GM19351 (cell line): ENCODE measurements at regions not wholly inside any gene's neighbourhood (a gene's known extent, or its start where the extent isn't known, plus 50 kb on each side); places are given as distances from the start of the nearest gene placed in this dataset.

Experiments
- ATAC-seq: cut with Tn5 transposase; IDR thresholded peaks from one replicate; pipeline ENCODE4 v1.9.1; 2021; ENCODE audit warnings: mild to moderate bottlenecking, moderate library complexity; ENCODE audit not compliant: unreplicated experiment

DNA sequence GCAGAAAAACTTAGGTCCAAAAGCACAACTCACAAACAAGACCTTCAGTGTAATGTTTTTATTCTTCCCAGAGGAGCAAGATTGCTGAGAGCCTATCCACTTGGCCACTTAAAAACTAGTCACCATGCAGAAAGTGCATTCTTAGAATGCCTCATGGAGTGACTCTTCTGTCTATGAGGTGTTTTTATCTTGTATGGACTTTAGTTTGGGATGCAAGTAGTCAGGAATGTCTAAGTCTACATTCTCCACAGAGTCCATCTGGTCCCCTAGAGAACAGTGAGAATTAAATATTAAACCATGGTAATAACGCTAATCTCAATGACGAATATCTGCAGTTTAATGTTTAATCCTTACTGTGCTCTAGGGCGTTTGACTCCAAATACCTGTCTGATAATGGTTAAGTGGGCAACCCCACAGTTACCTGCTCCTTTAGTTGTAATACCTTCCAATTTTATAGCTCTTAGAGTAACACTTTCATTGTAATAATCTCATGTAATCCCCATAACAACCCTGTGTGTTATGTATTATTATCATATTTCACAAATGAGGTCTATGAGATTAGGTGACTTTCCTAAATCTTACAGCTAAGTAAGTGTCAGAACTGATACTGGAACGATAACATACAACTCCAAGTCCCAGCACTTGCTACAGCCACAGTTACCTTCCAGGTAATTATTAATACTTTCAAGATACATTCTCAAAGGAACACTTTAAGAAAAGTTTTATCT, 235.6 kb upstream of the JADE1 start:
- ATAC-seq = no peak

GRCh38 chr4:128572778-128573241, 236.7 kb upstream of the JADE1 start:
- no peak for ATAC-seq

DNA sequence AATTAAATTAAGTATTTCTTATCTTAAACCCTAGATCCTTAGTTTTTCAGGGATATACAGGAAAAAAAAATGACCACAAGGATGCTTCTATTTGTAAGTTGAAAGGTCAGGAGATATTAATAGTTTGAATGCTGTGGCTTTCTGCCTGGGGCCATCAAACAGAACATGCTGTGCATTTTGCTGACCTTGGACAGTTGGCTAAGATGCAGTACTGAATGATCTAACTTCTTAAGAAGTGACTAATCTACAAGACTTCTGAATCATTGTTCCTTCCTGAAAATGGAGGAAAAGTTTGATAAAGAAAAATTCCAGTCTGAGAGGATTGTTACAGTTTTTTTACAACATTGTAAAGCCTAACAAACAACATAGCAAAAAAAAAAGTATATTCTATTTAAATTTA, 237.8 kb upstream of the JADE1 start:
- ATAC-seq = no peak

GRCh38 chr4:128570387-128570975, 239.0 kb upstream of the JADE1 start:
- no peak for ATAC-seq

GRCh38 chr4:128566693-128567092, 242.8 kb upstream of the JADE1 start:
- ATAC-seq = no peak

GRCh38 chr4:128565565-128566186, 243.8 kb upstream of the JADE1 start:
- ATAC-seq = peak; percentile 53

GRCh38 chr4:128565054-128565453, 244.4 kb upstream of the JADE1 start:
- no peak for ATAC-seq

- no peak for ATAC-seq
Measured at GRCh38 chr4:128564081-128564630, 245.3 kb upstream of the JADE1 start.

- ATAC-seq = no peak
Measured at GRCh38 chr4:128560754-128561495, 248.6 kb upstream of the JADE1 start.

GRCh38 chr4:128558896-128559679, 250.4 kb upstream of the JADE1 start:
- ATAC-seq = peak; percentile 57

DNA sequence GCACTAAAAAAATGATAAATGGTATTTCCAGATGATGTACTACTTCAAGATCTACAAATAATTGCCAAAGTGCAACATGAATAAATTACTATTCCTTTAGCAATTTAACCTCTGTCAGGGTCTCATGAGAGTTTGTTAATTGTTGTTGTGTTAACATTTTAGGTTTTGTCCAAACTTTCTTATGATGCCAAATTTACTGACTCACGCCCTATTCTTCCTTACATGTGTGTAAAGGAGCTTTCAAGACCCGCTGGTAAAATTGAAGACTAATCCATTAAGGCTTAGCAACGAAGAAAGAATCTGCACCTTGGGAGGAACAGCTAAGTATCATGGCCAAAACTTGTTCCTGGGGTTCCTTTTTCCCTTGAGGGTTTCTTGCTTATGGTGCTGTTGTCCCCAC, 252.7 kb upstream of the JADE1 start:
- ATAC-seq = no peak

DNA sequence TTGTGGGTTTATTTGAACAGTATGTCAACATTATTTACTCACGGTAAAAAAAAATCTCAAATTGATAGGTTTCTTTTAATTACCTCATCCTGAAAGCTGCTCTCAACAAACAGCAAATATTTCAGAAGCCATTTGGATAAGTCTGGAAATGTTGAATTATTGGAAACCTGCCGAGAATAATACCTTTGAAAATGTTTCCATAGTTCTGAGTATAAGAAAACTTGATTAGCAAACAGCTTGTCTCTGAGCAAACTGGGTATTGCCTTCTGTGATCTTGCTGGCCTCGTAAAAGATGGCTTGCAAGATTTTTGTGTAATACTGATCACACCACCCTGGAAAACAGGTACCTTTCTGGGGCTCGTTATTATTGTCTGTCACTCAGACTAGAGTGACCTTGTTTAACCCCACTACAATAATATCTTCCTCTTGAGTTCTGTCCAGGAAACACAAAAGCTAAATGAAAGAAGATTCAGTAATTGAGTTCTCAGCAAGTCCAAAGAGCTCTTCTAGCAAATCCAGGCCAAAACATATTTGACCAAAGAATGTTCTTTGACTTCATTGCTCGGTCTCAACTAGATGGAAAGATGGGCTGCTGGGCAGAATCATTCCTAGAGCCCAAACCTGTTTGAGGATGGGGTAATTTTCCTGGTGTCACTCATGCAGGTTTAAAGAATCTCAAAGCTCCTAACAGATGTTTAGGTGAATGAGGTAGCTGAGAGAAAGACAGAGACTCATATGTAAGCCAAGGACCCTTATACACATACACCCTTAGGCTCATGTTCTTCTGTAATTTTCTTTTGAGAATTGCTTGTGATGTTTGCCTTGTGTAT, 255.6 kb upstream of the JADE1 start:
- ATAC-seq = no peak

DNA sequence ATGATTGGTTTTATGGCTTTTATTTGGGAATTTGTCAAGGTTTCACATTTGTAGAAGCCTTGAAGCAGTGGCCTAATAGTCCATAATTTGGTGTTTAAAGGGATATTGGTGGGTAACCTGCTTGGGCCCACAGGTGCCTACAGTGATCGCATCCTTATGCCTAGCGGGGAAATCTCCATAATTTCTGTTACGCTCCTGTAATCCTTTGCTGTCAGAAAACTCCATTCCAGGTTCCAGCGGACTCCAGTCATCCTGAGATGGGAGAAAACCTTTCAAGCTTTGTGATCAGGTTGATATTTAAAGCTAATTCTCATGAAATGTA, 257.0 kb upstream of the JADE1 start:
- ATAC-seq = no peak

- no peak for ATAC-seq
Measured at GRCh38 chr4:128551280-128551679, 258.2 kb upstream of the JADE1 start.

GRCh38 chr4:128550060-128550459, 259.4 kb upstream of the JADE1 start:
- peak; percentile 48 for ATAC-seq

GRCh38 chr4:128549636-128550035, 259.9 kb upstream of the JADE1 start:
- no peak for ATAC-seq

DNA sequence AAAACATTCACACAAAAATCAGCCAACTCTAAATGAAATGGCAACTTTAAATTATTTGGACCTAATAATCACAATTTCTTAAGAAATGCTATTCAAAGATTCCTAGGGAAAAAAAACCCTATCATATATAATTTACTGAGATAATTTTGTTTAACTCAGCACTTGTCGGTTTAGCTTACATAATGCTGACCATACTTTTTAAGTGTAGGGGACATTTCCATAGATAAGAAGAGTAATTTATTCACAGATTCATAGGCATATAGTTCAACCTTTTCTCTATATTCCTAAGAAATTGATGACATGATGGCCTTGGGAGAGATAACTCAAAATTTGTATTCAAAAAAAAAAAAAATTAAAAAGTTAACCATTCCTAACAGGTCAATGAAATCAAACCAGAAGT, 260.8 kb upstream of the PGRMC2 start:
- ATAC-seq = no peak

DNA sequence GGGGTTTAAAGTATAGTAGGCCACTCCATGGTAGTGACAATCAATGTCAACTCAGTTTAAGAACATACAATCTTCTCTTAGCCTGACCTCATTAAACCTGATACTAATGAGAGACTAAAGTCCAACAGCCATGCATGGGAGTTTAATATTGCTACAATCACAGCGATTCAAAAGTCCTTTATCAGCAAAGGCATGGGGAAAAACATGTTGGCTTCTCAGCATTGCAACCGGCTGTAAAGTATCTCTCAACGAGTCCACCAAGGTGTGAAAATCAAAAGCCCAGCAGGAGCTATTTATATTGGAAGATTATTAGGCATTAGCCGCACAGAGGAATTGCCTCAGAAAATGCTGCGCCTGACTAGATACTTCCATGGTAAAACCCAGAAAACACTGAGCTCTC, 256.7 kb upstream of the PGRMC2 start:
- no peak for ATAC-seq

DNA sequence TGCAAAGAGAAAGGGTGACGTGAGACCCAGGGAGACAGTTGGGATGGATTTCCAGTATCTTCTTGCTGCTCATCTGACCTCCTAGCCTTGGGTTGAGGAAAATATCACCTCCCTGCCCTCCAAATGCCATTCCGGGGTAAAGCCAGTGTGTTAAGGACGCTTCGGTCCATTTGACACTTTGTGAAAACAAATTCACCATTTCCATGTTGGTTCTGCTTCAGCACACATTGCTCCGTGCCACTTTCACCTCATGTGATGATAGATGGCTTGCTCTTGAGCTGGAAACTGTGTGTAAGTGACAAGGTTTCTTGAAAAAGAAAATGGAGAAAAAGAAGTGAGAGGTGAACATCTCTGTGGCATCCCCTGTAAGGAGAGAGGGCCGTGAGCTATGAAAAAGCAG, 256.1 kb upstream of the PGRMC2 start:
- no peak for ATAC-seq

DNA sequence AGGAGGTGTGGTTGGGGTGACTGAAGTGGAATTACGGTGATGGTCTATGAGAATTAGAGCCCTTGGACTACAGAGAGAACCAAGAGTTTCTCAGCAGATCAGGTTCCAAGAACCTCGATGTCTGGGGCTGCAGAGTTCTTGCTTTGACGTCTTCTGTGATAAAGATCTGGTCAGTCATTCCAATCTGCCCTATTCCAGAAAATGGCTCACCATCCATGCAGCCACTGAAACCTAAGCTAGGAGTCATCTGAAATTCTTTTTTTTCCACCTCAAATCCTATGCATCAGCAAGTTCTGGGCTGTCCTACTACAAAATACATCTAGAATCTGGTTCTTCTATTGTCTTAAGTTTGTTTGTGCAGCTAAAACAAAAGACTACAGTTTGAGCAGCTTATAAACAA, 254.4 kb upstream of the PGRMC2 start:
- ATAC-seq = no peak
